HG02840 (cell line): ENCODE measurements at regions not wholly inside any gene's neighbourhood (a gene's known extent, or its start where the extent isn't known, plus 50 kb on each side); places are given as distances from the start of the nearest gene placed in this dataset.
"Not testable (repeated sequence)": the region's sequence is repeated elsewhere in the genome, so short reads cannot be mapped to it uniquely, and the experiment has no call there.

Experiments
- ATAC-seq: cut with Tn5 transposase; IDR thresholded peaks from one replicate; pipeline ENCODE4 v1.9.1; 2021; ENCODE audit warnings: mild to moderate bottlenecking, moderate library complexity, moderate number of reproducible peaks; ENCODE audit not compliant: unreplicated experiment, low FRiP score

GRCh38 chr22:49519117-49519737 is 308.4 kb downstream of the BRD1 start:
- ATAC-seq: no peak

DNA sequence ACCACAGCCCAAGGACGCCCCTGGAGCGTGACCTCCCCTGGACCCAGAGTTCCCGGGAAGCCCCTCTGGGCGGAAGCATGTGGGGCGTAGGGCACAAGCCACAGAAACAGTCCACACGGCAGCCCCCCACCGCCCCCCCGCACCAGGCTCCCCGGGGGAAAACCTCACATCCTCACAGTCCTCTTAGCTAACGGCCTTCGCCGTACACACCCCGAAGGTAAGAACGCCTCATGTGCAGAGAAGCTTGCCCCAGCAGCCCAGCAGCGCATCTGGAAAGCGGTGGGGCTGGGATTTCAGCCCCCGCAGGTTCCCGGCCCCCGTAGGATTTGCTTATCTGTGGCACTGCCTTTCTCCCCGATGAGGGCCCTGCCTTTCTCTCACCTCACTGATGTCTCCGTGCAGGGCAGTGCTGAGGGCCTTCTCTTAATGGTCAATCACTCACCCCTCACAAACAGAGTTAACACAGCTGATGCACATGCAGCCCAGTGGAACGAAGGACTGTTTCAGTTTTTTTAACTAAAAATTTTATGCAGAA is 309.2 kb downstream of the BRD1 start:
- ATAC-seq: no peak

GRCh38 chr22:49517667-49518185 is 309.9 kb downstream of the BRD1 start:
- no peak for ATAC-seq

DNA sequence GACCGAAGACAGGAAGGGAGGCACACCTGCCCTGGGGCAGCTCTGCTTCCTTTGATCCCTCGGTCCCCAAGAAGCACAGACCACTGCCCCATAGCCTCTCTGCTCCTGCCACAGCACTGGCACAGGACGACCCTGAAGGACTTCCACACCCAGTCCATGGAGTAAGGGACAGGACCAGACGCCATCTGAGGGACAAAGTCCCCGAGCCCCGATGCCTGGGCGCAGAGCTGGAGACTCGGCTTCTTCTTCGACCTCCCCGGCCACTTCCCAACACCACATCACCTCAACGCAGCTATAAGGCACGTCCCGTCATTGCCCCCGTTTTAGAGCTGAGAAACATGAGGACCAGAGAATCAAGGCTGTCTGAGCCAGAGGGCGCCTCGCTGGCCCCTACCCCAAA is 310.5 kb downstream of the BRD1 start:
- ATAC-seq: no peak

DNA sequence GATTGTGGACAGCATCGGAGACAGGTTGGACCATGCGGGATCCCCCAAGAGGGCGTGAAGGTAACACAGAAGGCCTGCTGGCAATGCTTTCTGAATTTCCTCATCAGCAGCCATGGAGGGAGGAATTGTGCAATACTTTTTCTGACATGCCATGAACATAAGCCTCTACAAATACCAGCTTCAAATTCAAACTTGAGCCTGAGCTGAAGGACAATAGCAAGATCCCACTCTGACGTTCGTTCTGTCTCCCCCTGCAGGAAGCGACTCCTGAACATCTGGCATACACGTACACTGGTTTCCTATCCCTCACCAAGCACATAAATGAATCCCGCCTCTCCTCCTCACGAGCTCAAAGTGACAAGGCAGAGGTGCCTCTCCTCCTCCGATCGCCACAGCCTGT is 312.2 kb downstream of the BRD1 start:
- ATAC-seq: no peak

DNA sequence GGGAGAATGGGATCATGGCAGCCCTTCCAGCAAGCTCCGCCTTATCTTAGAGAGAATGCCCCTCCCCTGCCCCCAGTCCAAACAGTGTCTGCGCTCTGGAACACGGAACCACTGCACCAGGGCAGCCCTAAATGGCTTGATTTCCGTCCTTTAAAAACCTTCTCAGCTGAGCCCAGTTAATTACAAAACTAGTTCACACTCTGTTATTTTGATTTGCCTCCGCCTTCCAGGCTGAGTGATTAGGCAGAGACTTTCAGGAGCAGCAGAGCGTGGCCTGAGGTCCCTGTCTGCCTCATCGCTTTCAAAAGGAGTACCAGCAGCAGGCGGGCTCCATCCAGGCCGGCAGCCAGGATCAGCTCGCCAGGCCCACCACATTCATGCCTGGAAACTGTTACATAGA is 313.0 kb downstream of the BRD1 start:
- no peak for ATAC-seq

DNA sequence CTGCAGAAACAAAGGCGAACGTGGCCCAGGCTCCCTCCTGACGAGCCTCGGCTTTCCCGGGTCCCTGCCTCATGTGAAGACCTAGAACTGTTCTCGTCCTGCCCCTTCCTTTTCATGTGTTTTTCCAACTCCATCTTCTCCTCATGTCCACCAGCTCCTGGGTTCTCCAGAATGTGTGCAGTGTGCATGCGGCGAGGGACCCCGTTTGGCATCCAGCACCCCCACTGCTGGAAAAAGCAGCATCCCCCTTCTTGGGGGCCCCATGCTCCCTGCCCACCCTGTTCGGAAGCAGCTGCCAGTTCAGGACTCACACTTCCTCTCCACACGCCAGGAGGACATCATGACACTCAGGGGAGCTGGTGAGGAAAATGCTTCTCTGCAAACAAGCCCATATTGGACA is 313.5 kb downstream of the BRD1 start:
- ATAC-seq: no peak

DNA sequence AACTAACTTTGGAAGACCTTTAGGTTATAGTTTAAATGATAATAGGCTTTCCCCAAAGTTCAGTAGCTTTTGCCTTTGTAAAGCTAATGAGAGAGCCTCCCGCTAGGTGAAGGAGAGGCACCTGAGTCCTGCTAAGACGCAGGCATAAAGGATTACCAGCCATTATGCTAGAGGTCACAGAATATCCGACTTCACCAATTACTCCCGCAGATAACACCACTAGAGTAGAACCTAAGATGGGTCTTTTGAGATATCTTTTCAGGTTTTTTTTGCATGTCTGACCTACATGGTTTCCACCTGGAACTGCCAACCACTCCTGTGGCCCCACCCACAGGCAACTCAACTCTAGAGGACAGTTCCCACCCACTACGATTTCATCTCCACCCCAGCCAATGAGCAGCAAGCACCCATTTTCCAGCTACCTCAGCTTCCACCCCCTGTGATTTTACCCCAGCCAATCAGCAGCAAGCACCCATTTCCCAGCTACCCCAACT is 314.3 kb downstream of the BRD1 start:
- no peak for ATAC-seq

DNA sequence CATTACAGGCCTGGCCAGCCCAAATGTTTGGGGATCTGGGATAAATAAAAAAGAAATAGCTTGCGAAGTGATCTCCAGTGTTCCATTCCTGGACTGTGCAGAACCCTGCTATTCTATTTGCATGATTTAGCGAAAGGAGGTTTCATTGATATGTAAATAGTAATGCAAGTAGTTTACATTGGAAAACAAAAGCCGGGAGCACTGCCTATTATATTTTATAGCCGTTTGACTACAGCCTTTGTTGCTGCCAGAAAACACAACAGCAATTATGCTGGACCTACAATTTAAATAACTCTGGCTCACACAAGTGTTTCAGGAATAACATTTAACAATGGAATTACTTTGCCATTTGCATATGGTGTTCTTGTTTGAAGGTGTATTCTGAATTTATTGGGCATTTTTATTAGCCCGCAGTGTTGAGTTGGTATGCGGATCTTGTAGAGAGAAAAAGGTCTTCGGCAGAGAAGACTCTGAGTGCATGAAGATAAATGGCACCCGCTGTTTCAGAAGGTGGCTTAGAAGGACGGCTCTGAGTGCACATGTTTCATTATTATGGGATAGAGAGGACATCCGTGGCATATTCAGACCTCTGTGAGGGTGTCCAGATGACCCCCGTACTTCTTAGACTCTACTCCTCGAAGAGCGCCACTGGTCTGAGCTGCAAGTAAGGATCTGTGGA is 315.0 kb downstream of the BRD1 start:
- ATAC-seq: no peak

DNA sequence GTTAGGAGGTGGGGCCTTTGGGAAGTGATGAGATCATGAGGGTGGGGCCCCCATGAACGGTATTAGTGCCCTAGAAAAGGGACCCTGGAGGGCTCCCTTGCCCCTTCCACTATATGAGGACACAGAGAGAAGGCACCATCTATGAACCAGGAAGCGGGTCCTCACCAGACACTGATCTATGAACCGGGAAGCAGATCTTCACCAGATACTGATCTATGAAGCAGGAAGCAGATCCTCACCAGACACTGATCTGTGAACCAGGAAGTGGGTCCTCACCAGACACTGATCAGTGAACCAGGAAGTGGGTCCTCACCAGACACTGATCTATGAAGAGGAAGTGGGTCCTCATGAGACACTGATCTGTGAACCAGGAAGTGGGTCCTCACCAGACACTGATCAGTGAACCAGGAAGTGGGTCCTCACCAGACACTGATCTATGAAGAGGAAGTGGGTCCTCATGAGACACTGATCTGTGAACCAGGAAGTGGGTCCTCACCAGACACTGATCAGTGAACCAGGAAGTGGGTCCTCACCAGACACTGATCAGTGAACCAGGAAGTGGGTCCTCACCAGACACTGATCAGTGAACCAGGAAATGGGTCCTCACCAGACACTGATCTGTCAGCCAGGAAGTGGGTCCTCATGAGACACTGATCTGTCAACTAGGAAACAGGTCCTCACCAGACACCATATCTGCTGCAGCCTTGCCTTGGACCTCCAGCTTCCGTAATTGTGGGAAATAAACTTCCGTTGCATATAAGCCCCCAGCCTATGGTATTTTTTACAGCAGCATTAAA is 316.1 kb downstream of the BRD1 start:
- ATAC-seq: not testable (repeated sequence)

DNA sequence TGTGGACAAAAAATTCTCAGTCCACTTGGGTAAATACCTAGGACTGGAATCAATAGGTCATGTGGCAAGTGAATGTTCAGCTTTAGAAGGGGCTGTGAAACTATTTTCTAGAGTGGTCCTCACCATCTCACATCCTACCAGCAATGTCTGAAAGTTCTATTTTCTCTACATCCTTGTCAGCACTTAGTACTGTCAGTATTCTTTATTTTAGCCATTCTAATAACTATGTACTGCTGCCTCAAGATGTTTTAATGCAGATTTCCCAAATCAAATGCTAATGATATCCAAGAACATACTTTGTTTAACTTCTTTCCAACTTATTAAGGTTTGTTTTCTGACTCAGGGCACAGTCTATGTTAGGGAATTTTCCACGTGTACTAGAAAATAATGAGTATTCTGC is 317.0 kb downstream of the BRD1 start:
- no peak for ATAC-seq

DNA sequence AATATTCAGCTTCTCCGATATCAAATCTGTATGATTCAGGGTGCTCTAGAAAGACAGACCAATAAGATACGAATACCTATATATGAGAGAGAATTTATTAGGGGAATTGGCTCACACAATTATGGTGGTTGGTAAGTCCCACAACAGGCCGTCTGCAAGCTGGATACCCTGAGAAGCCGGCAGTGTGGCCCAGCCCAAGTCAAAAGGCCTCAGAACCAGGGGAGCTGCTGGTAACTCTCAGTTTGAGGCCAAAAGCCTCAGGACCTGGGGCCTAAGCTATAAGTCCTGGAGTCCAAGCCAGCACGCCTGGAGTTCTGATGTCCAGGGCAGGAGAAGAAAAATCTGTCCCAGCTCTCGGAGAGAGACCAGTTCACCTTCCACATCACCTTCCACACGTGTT is 318.7 kb downstream of the BRD1 start:
- ATAC-seq: no peak

- ATAC-seq: no peak
Observed at GRCh38 chr22:49508561-49508960, 319.1 kb downstream of the BRD1 start.

DNA sequence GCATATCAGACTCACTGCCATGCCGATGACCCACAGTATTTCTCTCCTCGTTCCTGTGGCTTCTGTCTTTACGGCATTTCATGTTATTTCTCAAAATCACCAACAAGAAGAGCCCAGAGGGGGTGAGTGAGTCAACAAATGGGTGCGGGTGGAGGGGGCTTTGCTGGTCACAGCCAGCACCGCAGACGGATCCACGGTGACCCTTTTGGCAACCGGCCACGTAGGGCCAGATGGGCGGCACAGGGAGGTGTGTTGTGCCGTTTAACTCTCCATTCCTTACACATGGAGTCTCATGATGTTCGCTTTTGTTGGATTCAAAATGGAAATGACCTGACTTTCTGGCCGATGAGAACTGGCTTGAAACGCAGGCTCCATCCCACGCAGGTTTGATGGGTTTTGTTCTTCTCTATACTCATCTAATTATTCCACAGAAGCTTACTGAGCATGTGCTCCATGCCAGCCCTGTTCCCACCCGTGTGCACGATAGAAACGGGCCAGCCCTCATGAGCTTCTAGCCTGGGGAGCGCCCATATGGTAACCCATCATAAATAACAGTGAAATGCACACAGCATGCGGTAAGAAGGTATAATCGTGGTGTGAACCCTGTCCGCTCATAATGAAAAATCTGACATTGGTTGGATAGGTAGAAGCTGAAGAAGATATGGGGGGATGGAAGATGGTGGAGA is 319.9 kb downstream of the BRD1 start:
- no peak for ATAC-seq

DNA sequence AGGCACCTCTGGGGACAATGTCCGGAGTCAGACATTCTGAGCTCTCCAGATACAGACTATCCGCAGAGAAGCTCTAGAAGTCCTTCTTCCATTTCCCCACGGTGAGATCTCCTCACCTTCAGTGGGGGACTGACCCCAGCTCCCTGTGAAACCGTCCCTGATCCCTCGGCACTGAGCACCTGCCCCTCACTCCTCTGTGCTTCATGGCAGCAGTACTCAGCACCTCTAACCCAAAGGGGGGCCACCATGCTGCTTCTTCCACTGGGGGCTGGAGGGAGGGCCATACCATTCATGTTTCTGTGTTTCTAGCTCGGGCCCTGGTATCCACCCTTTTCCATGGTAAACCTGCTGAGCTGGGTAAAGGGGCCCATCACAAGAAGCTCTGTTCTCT is 321.7 kb downstream of the BRD1 start:
- ATAC-seq: no peak

DNA sequence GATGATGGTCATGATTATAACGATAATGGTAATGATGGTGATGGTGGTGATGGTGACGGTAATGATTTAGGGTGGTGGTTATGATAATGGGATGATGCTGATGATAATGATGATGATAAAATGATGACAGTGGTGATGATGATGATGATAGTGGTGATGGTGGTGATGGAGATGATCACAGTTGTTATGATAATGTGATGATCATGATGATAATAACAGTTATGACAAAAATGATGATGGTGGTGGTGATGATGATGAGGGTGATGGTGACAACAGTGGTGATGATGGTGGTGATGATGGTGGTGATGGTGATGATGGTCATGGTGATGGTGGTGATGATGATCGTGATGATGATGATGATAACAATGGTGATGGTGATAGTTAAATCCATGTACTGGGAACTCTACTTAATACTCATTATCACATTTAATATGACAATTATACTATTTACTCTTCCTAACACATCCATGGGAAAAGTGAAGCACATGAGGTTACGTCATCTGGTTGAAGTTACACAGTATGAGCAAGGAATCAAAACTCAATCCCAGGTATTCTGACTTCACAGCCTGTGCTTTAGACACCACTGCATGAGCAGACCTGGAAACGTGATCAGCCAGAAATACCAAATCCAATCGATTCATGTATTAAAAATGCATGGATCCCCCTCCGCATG is 322.2 kb downstream of the BRD1 start:
- ATAC-seq: no peak

DNA sequence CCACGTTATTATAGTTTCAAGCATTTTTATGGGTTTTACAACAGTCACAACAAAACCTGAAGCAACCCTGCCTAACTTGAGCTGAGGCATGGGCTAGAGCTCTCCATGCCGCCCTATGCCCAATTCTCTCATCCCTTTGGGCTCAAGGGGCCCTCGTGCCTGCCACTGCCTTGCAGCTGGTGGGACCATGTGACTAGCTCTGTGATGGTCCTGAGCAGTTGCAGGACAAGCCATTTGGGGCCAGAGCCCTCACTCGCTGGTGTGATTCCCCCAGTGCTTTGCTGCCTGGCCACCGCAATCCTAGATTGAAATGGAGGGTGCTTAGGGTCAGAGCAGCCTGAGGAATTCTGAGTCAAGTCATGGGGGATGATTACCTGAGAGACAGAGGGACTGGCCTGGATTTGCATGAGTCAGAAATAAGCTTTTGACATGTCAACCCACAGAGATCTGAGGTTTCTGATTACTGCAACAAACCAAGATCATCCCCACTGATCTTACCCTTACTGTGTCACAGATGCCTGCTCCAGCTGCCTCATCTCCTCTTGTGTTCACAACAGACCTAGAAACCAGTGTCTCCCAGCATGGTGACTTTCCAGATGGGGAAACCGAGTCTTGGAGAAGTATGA is 323.7 kb downstream of the BRD1 start:
- no peak for ATAC-seq

GRCh38 chr22:49503321-49503720 is 324.4 kb downstream of the BRD1 start:
- no peak for ATAC-seq

- no peak for ATAC-seq
Observed at GRCh38 chr22:49502126-49502826, 325.4 kb downstream of the BRD1 start.
